ENCODE measurements at regions not wholly inside any gene's neighbourhood (a gene's known extent, or its start where the extent isn't known, plus 50 kb on each side); places are given as distances from the start of the nearest gene placed in this dataset.

GRCh38 chr12:44961887-44962286 is 85.8 kb upstream of the NELL2 start:
- DNase-seq, result no peak
- H3K27me3 Mint-ChIP-seq (ENCODE audit: low read depth, poor library complexity), result peaks cover 3% of the 10 kb centered on the region
- no peak overlapping the region for H3K4me3 Mint-ChIP-seq
- no peaks in the 10 kb centered on the region for H3K4me1 Mint-ChIP-seq
- no peak overlapping the region for H3K27ac Mint-ChIP-seq
- no peak for TF ChIP-seq CTCF (IDR thresholded peaks at IDR 0.05)
- no peaks in the 10 kb centered on the region for H3K36me3 Mint-ChIP-seq (ENCODE audit: low read depth)
- peaks cover 26% of the 10 kb centered on the region for H3K9me3 Mint-ChIP-seq

GRCh38 chr12:44960856-44961255 is 84.7 kb upstream of the NELL2 start:
- no peak overlapping the region for H3K4me3 Mint-ChIP-seq
- no peak for DNase-seq
- TF ChIP-seq CTCF (IDR thresholded peaks at IDR 0.05), result no peak
- no peaks in the 10 kb centered on the region for H3K36me3 Mint-ChIP-seq (ENCODE audit: low read depth)
- no peaks in the 10 kb centered on the region for H3K4me1 Mint-ChIP-seq
- H3K9me3 Mint-ChIP-seq, result peaks cover 17% of the 10 kb centered on the region
- H3K27ac Mint-ChIP-seq, result no peak overlapping the region
- peaks cover 3% of the 10 kb centered on the region for H3K27me3 Mint-ChIP-seq (ENCODE audit: low read depth, poor library complexity)

GRCh38 chr12:44960423-44960822 is 84.3 kb upstream of the NELL2 start:
- no peak for TF ChIP-seq CTCF (IDR thresholded peaks at IDR 0.05)
- Mint-ChIP-seq H3K27me3 (ENCODE audit: low read depth, poor library complexity) (peaks cover 3% of the 10 kb centered on the region), H3K4me3 (no peak overlapping the region), H3K36me3 (ENCODE audit: low read depth) (no peaks in the 10 kb centered on the region), H3K4me1 (no peaks in the 10 kb centered on the region), H3K27ac (no peak overlapping the region), H3K9me3 (peaks cover 13% of the 10 kb centered on the region)
- no peak for DNase-seq

GRCh38 chr12:44947163-44947562 is 71.0 kb upstream of the NELL2 start:
- Mint-ChIP-seq H3K4me1 (no peaks in the 10 kb centered on the region), H3K36me3 (ENCODE audit: low read depth) (no peaks in the 10 kb centered on the region)
- TF ChIP-seq CTCF (IDR thresholded peaks at IDR 0.05), result no peak

GRCh38 chr12:44942714-44943113 is 66.6 kb upstream of the NELL2 start:
- DNase-seq, result no peak
- Mint-ChIP-seq H3K4me1 (no peaks in the 10 kb centered on the region), H3K27me3 (ENCODE audit: low read depth, poor library complexity) (no peaks in the 10 kb centered on the region), H3K36me3 (ENCODE audit: low read depth) (no peaks in the 10 kb centered on the region), H3K27ac (no peak overlapping the region), H3K4me3 (no peak overlapping the region), H3K9me3 (peaks cover 12% of the 10 kb centered on the region)
- TF ChIP-seq CTCF (IDR thresholded peaks at IDR 0.05), result no peak

More at GRCh38 chr12:44947163-44947562, 71.0 kb upstream of the NELL2 start:
- H3K9me3 Mint-ChIP-seq, result peaks cover 4% of the 10 kb centered on the region
- H3K27ac Mint-ChIP-seq, result no peak overlapping the region
- no peak overlapping the region for H3K4me3 Mint-ChIP-seq
- no peak for DNase-seq
- H3K27me3 Mint-ChIP-seq (ENCODE audit: low read depth, poor library complexity), result peaks cover 3% of the 10 kb centered on the region

- no peak overlapping the region for H3K27ac Mint-ChIP-seq
- H3K4me3 Mint-ChIP-seq, result no peak overlapping the region
- H3K27me3 Mint-ChIP-seq (ENCODE audit: low read depth, poor library complexity), result no peaks in the 10 kb centered on the region
- peak; percentile 68 for TF ChIP-seq CTCF (IDR thresholded peaks at IDR 0.05)
- peak; percentile 20 for DNase-seq
- no peaks in the 10 kb centered on the region for H3K36me3 Mint-ChIP-seq (ENCODE audit: low read depth)
- H3K9me3 Mint-ChIP-seq, result peaks cover 24% of the 10 kb centered on the region
- H3K4me1 Mint-ChIP-seq, result no peaks in the 10 kb centered on the region
Observed at GRCh38 chr12:44930972-44931600, 55.0 kb upstream of the NELL2 start.
